Stimulated activated CD4-positive, alpha-beta T cell treated with anti-CD3 and anti-CD28 coated beads, Interleukin-2, amount 100 ng/mL, for 4 hours (primary cell): ENCODE measurements at regions not wholly inside any gene's neighbourhood (a gene's known extent, or its start where the extent isn't known, plus 50 kb on each side); places are given as distances from the start of the nearest gene placed in this dataset.
"Not testable (repeated sequence)": the region's sequence is repeated elsewhere in the genome, so short reads cannot be mapped to it uniquely, and the experiment has no call there.

Experiments
- DNase-seq: peaks from one replicate; pipeline ENCODE4 v3.0.0-alpha.2; 2020; ENCODE audit warnings: low read depth

DNA sequence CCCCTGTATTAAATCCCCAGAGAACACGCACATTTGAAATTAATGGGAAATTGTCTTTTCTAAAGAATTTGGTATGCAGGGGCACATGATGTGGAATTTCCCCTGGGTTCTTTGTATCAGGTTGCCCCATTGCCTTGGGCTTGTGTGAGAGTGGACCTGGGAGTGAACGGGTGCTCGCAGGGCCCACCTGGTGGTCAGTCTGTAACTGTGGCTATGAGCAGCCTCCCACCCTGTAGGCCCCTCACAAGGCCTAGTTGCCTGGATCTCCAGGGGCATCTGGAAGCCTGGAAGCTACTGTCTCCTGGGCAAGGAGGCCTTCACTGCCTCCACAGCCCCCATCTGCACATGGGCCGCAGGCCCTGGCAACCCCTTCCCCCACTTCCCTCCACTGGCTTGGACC, 96.7 kb downstream of the SLC25A47 start:
- DNase-seq = no peak

DNA sequence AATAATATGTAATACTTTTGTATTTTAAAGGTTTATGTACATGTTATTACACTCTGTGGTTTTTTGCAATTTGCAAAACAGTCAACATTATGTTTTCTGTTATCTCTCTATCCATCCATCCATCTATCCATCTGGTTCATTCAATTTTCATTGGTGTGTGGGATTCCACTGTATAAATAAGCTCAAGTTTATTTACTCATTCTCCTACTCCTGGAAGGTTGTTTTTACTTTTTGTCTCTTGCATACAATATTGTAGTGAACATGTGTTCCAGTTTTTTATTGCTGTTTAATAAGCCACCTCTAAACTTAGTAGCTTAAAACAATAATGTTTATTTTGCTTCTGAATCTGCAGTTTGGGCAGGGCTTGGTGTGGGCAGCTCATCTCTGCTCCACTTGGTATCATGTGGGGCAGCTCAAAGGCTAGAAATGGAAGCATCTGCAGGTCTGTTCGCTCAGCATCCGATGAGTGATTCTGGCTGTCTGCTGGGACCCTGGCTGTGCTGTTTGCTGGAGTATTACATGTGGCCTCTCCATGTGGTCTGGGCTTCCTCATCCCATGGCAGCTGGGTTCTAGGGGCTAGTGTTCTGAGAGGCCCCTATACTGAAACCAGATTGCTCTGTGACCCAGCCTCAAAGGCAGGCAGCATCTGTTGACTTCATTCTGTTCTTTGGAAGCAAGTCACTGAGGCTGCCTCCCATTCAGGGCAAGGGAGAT, 98.8 kb downstream of the SLC25A47 start:
- no peak for DNase-seq

DNA sequence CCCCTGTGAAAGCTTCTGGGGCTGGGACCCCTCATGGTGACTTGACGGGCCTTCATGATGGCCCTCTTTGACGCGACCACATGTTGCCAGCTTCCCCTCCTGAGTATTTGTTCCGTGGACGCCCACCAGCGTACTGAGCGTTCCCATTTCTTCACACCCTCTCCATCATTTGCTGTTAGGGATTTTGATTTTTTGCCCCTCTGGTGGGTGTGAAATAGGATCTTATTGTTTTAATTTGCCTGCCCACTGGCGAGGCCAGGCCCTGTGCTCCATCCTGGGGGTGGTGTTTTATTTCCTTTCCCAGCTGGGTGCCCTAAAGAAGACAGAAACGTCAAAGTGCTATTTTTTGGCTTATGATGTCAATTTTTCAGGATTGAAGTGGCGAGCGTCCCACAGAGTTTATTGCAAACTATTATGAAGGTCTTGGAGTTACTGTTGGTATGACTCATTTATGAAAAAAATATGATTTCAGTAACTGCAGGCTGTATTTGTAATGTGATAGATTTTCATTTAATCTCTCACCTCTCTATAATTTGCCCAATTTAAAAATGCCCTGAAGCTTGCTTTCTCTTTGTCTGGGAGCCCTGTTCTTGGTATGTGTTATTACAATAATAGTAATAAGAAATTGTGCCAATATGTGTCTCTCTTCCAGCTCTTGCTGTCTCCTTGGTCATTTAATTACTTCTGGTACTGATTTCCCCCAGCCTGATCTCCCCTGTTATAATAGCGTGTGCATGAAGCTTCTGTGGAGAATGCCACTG, 99.6 kb downstream of the SLC25A47 start:
- DNase-seq = no peak

DNA sequence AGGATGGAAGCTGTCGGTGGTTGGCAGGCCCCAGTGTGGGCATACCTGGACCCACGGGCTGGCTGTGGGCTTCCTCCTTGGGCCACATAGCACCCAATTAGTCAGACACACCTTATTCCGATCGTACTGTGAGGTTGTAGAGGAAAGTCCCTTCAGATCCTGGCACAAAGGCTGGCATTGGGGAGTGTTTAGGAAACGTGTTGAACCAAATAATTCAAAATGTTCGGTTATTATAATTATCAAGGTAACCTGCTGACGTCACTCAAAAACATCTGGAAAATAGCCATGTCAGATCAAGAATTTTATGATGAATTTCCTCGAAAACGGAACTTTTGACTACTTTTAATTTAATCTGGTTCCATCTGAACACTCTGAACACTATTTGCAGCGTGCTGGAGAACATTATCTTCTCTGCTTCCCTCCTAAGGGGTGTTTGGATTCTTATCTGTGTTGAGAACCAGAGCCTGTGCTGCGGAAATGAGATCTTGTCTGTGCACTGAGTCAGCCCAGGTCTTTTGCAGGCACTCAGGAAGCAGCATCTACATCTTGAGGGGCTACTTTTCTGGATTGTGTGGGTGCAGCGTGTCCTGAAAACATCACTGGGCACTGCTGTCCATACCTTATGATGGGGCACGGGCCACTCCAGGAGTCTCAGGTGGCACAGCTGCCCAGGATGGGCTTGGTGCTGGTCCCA, 100.3 kb downstream of the SLC25A47 start:
- no peak for DNase-seq

DNA sequence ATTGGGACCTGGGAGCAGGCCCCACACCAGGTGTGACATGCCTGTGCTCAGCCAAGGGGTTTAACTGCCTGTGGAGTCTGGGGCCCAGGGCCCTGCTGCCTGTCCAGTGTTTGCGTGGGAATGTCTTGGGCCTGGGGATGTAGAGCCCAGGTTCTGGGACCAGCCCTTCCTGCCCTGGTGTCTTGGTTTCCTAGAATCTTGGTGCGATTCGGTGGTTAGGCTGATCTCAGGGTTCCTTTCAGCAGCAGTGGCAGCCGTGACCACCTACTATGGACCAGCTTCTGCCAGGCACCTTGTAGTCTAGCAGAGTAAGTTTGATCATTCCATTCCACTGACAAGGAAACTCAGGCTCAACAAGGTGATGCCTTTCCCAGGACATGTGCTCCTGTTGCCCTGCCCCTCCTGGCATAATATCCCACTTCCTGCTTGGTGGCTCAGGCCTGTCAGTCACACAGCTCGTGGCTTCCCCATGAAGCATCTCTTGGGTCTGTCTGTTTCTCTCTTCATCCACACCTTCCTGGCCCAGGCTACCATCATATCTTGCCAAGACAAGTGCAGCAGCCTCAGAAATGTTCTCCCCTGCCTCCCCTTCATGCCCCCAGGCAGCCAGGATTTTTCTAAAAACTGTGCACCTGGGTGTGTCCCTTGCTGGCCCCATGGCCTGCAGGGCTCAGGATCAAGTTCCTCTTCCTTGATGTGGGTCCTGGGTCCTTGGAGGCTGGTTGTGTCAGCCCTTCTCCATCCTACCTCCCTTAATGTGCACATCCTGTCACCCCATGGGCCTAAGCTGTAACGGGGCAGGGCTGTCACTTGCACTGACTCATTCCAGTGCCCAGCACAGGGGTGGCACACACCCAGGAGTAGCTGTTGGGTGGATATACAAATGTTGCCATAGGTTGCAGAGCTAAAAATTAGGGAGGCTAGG, 101.6 kb downstream of the SLC25A47 start:
- no peak for DNase-seq

DNA sequence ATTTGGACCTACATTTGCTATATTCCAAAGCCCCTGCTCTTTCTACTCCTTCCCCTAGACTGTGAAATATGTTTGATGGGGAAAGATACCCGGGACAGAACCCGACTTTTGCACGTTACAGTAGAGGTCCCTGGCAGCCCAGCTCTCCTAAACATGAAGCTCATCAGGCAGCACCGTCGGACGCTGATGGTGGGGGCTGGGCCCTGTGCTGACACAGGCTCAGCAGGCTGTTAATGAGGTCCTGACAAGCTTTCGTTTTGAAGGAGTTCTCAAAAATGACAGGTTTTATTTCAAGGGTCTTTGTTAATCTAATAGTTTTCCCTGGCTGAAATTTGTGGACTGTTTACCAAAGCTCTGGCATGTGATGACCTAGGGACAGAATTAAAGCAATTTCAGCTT, 102.3 kb downstream of the SLC25A47 start:
- DNase-seq = no peak

DNA sequence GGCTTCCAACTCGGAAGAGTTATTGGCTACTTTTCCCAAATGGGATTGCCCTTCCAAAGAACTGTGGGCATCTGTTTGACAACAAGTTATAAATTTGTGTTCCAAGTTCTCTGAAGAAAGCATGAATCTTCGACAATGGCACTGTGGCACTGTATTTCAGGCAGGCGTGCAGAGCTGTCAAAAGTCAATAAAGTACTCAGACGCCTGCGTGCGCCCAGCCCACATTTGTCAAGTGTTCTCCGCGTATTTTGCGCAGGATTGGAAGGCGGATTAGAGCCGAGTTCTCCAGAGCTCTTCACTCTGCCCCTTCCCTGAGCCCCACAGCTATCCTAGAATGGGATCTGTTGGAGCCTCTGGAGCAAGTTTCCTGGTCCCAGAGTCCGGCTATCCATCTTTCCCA, 103.2 kb downstream of the SLC25A47 start:
- DNase-seq = no peak

DNA sequence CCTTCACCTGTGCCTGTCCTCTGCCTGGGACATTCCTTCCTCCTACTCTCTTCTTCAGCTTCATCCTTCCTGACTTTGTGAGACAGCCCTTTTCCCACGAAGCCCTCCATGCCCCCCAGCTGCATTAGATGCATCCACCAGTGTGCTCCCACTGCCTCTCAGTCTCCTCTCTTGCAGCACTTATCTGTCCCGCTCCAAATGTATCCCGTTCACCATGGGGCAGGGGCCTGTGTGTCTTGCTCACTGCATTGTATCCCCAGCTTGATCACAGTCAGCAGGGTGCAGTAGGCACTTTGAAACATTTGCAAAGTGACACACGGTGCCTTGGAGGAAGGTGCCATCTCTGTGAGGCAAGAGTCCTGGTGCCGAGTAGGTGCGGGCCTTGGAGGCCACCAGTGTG, 104.0 kb downstream of the SLC25A47 start:
- no peak for DNase-seq

DNA sequence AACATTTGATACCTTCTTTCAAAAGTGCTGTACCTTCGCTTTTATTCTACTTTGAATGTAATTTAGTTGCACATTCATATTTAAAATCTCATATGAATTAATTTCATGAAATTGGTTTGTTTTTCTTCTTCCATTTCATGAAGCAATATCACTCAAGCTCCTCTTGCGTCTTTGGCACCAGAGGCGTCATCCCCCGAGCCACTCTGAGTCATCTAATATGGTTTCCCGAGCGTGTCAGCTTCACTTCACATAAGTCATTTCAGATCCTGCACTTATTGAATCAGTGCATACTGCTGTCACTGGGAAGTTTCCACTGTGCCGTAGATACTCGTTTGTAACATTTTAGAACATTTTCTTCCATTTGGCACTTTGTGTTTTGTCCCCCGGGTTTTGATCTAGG, 105.6 kb downstream of the SLC25A47 start:
- no peak for DNase-seq

DNA sequence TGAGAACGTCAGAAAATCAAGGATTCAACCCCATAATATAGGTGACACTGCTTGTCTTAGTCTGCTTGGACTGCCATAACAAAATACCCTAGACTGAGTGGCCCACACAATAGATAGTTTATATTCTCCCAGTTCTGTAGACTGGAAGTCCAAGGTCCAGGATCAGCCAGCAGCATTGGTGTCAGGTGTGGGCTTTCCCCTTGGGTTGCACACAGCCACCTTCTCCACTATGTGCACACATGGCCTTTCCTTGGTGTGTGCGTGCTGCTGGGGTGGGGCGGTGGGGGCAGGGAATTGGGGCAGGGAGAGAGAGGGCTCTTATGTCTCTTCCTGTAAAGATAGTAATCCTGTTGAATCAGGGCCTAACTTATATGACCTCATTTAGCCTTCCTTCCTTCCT, 106.4 kb downstream of the SLC25A47 start:
- DNase-seq = no peak

DNA sequence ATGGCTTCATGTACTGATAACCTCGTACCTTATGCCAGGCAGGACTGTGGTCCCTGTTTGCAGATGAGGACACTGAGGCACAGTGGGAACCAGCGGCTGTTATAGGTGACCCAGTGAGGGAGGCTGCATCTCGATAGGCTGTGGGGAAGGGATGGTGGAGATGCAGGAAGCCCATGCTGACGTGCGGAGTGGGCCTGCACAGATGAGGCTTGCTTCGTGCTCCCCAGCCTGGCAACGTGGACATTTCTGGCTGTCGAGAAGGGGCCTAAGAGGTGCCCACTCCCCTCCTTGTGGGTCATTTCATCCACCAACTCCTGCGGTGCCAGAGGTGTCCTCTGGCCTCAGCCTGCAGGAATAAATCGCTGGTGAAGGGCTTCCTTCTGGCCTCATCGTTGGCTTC, 107.4 kb downstream of the SLC25A47 start:
- DNase-seq = no peak

DNA sequence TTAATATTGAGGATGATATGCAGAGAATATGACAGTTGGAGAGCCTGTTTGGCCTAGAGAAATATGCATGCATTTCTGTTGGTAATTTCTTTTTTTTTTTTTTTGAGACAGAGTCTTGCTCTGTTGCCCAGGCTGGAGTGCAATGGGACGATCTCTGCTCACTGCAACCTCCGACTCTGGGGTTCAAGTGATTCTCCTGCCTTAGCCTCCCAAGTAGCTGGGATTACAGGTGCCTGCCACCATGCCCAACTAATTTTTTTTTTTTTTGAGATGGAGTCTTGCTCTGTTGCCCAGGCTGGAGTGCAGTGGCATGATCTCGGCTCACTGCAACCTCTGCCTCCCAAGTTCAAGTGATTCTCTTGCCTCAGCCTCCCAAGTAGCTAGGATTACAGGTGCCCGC, 108.3 kb downstream of the SLC25A47 start:
- DNase-seq = not testable (repeated sequence)

DNA sequence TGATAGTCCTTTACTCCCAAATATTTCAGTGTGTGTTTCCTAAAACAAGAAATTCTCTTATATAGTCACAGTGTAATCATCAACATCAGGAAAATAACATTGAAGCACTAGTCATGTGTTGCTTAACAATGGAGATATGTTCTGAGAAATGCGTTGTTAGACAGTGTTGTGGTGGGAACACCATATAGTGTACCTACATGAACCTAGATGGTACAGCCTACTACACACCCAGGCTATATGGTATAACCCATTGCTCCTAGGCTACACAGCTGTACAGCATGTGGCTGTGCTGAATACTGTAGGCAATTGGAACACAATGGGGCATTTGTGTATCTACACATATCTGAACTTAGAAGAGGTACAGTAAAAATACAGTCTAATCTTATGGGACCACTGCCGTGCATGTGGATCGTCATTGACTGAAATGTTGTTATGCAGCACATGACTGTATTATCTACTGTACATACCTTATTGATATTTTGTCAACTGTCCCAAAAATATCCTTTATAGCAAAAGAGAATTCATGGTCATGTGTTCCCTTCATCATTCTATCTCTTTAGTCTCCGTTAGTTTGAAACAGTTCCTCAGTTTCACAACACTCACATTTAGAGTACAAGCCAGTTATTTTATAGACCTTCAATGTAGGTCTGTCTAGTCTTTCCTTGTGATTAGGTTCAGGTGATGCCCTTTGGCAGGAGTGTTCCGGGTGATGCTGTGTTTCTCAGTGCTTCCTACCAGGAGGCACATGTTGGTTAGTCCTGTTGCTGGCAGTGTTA, 109.7 kb downstream of the SLC25A47 start:
- DNase-seq = no peak

DNA sequence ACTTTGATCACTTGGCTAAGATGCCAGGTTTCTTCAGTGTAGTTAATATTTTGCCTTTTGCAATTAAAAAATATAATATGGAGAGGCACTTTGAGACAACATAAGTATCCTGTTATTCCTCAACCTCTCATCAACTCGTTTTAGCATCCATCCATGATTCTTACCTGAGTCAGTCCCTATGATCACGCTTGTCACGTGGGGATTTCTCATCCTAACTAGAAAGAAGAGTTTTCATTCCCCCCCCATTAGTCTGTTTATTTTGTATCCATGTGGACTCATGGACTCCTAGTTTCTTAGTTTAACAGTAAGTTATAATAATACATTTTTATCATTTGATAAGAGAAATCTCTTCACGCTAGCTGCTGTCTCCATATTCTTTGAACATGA, 110.3 kb downstream of the SLC25A47 start:
- no peak for DNase-seq

DNA sequence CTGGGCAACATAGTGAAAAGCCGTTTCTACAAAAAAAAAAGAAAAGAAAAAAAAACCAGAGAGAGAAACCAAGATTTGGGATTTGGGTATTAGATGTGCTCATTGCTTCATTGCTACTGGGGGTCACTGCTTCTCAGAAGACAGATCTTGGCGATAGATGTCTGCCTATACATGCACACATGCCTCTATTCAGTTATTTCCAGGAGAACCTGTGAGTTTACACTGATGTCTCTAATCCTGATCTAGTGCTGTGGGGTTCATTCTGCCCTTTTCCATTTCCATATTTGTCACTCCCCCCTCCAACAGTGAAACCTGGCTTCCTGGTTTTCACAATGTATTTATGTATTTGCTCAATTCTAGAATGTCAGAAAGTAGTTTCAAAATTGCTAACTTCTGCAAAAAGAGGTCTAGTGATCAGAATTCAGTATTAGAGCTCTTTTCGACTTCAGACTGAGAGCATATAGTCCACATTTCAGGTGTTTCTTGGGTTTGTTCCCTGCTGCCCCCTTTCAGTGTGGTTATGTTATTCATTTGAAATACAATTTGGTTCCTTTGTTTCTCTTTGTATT, 111.0 kb downstream of the SLC25A47 start:
- DNase-seq = no peak

DNA sequence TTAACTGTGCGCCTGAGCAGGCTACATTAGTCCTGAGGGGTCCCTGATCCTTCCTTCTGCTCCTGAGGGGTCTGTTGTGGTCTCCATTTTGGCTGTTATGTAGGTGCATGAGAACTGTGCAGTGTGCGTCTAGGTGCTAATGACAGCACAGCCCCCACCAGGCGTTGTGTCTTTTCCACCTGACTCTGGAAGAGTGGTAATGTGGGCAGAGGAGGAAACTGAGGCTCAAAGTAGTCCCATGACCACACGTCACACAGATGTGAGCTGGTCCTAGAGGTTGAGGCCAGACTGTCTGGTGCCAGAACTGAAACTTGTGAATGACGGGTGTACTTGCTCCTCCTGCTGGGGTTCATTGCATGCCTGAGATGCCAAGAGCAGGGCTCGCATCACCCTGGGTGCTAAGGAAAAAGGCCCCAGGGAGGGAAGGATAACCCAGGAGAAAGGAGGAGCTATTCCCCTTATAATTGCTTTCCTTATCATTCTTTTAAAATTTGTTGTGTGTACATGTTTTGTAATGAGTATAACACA, 111.8 kb downstream of the SLC25A47 start:
- no peak for DNase-seq

DNA sequence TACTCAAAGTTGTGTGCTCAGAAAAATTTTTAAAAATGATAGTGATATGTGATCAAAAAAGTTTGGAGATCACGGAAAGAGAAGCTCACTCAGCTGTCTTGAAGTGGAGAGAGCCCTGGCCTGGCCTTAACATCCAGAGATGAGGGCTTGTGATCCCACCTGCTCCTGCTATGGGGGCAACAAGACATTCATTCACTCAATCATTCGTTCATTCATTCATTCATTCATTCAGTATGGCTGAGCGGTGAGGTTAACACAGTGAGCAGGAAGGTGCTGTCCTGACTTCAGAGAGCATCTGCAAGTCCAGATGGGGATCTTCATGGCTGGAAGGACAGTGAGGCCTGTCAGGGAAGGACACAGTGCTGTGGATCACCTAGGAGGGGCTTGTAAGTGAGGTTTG, 112.3 kb downstream of the SLC25A47 start:
- no peak for DNase-seq

DNA sequence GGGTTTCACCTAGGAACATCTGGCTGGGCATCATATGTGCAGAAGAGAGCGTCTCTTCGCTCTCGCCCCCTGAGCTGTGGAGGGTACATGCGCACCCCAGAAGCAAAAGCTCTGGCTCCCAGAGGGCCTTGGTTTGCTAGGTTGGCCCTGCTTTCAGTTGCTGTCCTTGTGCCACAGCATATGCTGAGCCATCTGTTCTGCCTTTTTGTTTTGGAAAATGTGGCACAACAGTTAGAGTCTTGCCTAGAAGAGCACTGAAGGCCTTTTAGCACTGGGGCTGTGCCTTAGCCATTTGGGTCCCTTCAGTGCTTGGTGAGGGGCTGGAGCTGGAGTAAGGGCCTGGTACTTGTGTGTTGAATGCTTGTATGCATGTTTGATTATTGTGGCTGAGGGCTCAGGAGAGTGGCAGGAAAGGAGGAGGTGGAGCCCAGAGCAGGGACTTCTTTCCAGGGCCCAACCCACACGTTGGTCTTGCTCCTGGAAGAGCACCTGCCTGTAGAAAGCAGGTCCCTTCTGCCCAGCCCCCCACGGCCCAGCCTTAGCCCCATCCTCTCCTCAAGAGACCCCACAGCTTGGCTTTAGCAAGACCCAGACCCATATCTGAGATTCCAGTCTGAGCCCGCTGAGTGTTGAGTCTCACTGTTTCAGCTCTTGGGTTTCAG, 113.7 kb downstream of the SLC25A47 start:
- no peak for DNase-seq

DNA sequence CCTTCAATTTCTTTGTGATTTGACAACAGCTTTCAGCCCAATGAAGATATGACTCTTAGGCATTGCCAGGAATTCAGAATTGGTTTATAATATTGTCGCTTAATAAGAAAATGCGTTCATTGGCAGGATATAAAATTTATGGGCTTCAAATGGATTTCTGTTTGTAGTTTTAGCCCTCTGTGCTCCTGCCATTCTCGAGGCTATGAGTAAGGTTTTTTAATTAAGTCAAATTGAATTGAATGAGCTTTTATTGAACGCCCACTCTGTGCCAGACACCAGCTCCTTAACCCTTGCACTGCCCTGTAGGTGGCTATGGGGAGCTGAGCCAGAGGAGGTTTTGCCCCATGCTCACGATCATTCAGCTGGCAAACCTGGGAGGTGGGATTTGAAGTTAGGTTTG, 115.1 kb downstream of the SLC25A47 start:
- no peak for DNase-seq
